ENCODE measurements at regions not wholly inside any gene's neighbourhood (a gene's known extent, or its start where the extent isn't known, plus 50 kb on each side); places are given as distances from the start of the nearest gene placed in this dataset.

GRCh38 chr20:1831096-1831495 is 64.1 kb upstream of the SIRPA start:
- Mint-ChIP-seq H3K4me1 (peaks cover 5 to 17% (median 12%) of the 10 kb centered on the region in 3 donors), H3K4me3 (no peak overlapping the region), H3K9me3 (no peaks in the 10 kb centered on the region), H3K36me3 (no peaks in the 10 kb centered on the region), H3K27ac (peak overlapping the region in 1 of 3 donors; percentile 54), H3K27me3 (peaks cover 6% of the 10 kb centered on the region)

GRCh38 chr20:1830240-1830639 is 65.0 kb upstream of the SIRPA start:
- Mint-ChIP-seq H3K27me3 (peaks cover 6% of the 10 kb centered on the region), H3K27ac (no peak overlapping the region), H3K9me3 (no peaks in the 10 kb centered on the region), H3K4me3 (no peak overlapping the region), H3K4me1 (peaks cover 5 to 17% (median 12%) of the 10 kb centered on the region in 3 donors), H3K36me3 (peaks cover 2% of the 10 kb centered on the region)

- peaks cover 6% of the 10 kb centered on the region for H3K27me3 Mint-ChIP-seq
- peaks cover 5 to 17% (median 12%) of the 10 kb centered on the region in 3 donors for H3K4me1 Mint-ChIP-seq
- H3K4me3 Mint-ChIP-seq = peak overlapping the region in 1 of 4 donors; percentile 72
These were observed 65.7 kb upstream of the SIRPA start for GRCh38 chr20:1829531-1829930.

GRCh38 chr20:1828786-1829131 is 66.4 kb upstream of the SIRPA start:
- peaks cover 4% of the 10 kb centered on the region for H3K27me3 Mint-ChIP-seq
- peaks cover 3% of the 10 kb centered on the region for H3K36me3 Mint-ChIP-seq
- no peak overlapping the region for H3K27ac Mint-ChIP-seq
- peaks cover 5 to 17% (median 12%) of the 10 kb centered on the region in 3 donors for H3K4me1 Mint-ChIP-seq
- peaks cover 0 to 5% (median 1%) of the 10 kb centered on the region in 3 donors for H3K9me3 Mint-ChIP-seq
- no peak overlapping the region for H3K4me3 Mint-ChIP-seq

More at GRCh38 chr20:1829531-1829930, 65.7 kb upstream of the SIRPA start:
- H3K36me3 Mint-ChIP-seq = peaks cover 2% of the 10 kb centered on the region
- no peak overlapping the region for H3K27ac Mint-ChIP-seq
- no peaks in the 10 kb centered on the region for H3K9me3 Mint-ChIP-seq

GRCh38 chr20:1827974-1828785 is 67.0 kb upstream of the SIRPA start:
- Mint-ChIP-seq H3K4me1 (peaks cover 5 to 17% (median 12%) of the 10 kb centered on the region in 3 donors), H3K27ac (no peak overlapping the region), H3K27me3 (peaks cover 4% of the 10 kb centered on the region), H3K9me3 (peaks cover 0 to 9% (median 4%) of the 10 kb centered on the region in 3 donors), H3K4me3 (no peak overlapping the region), H3K36me3 (peaks cover 3% of the 10 kb centered on the region)

GRCh38 chr20:1827510-1827973 is 67.7 kb upstream of the SIRPA start:
- H3K36me3 Mint-ChIP-seq = peaks cover 3% of the 10 kb centered on the region
- peaks cover 1% of the 10 kb centered on the region for H3K27me3 Mint-ChIP-seq
- H3K4me1 Mint-ChIP-seq = peaks cover 5 to 17% (median 12%) of the 10 kb centered on the region in 3 donors
- peak overlapping the region in 1 of 3 donors; percentile 86 for H3K27ac Mint-ChIP-seq
- H3K9me3 Mint-ChIP-seq = peaks cover 0 to 15% (median 4%) of the 10 kb centered on the region in 3 donors
- no peak overlapping the region for H3K4me3 Mint-ChIP-seq

GRCh38 chr20:1825938-1826445 is 69.2 kb upstream of the SIRPA start:
- H3K36me3 Mint-ChIP-seq = peaks cover 5% of the 10 kb centered on the region
- H3K4me3 Mint-ChIP-seq = no peak overlapping the region
- peaks cover 4 to 10% (median 6%) of the 10 kb centered on the region in 3 donors for H3K4me1 Mint-ChIP-seq
- H3K27ac Mint-ChIP-seq = no peak overlapping the region
- H3K27me3 Mint-ChIP-seq = peaks cover 3% of the 10 kb centered on the region
- H3K9me3 Mint-ChIP-seq = peaks cover 4 to 28% (median 5%) of the 10 kb centered on the region in 3 donors

GRCh38 chr20:1825507-1825906 is 69.7 kb upstream of the SIRPA start:
- Mint-ChIP-seq H3K27me3 (peaks cover 3% of the 10 kb centered on the region), H3K4me3 (no peak overlapping the region), H3K9me3 (peaks cover 4 to 29% (median 5%) of the 10 kb centered on the region in 3 donors), H3K27ac (no peak overlapping the region), H3K36me3 (peaks cover 5% of the 10 kb centered on the region), H3K4me1 (peaks cover 4 to 10% (median 6%) of the 10 kb centered on the region in 3 donors)

- Mint-ChIP-seq H3K36me3 (peaks cover 8% of the 10 kb centered on the region), H3K27me3 (peaks cover 3% of the 10 kb centered on the region), H3K4me3 (no peak overlapping the region), H3K27ac (no peak overlapping the region), H3K4me1 (peaks cover 6 to 12% (median 6%) of the 10 kb centered on the region in 3 donors), H3K9me3 (peaks cover 4 to 29% (median 5%) of the 10 kb centered on the region in 3 donors)
These were observed 70.4 kb upstream of the SIRPA start for GRCh38 chr20:1824834-1825233.

GRCh38 chr20:1824181-1824580 is 71.0 kb upstream of the SIRPA start:
- Mint-ChIP-seq H3K4me3 (peak overlapping the region in 1 of 4 donors; percentile 58), H3K27ac (peak overlapping the region in 1 of 3 donors; percentile 86), H3K9me3 (peaks cover 4 to 29% (median 5%) of the 10 kb centered on the region in 3 donors), H3K27me3 (peaks cover 3% of the 10 kb centered on the region), H3K36me3 (peaks cover 8% of the 10 kb centered on the region), H3K4me1 (peaks cover 6 to 8% (median 6%) of the 10 kb centered on the region in 3 donors)

GRCh38 chr20:1823450-1823844 is 71.8 kb upstream of the SIRPA start:
- Mint-ChIP-seq H3K4me1 (peaks cover 5 to 8% (median 6%) of the 10 kb centered on the region in 3 donors), H3K27me3 (peaks cover 3% of the 10 kb centered on the region), H3K9me3 (peaks cover 4 to 29% (median 5%) of the 10 kb centered on the region in 3 donors), H3K36me3 (peaks cover 8% of the 10 kb centered on the region), H3K4me3 (peak overlapping the region in 1 of 4 donors; percentile 79), H3K27ac (peak overlapping the region in 1 of 3 donors; percentile 86)

- Mint-ChIP-seq H3K27me3 (peaks cover 6% of the 10 kb centered on the region), H3K27ac (no peak overlapping the region), H3K36me3 (peaks cover 10% of the 10 kb centered on the region), H3K4me3 (no peak overlapping the region), H3K4me1 (peaks cover 6% of the 10 kb centered on the region in 3 donors), H3K9me3 (peaks cover 4 to 29% (median 5%) of the 10 kb centered on the region in 3 donors)
These were observed 72.4 kb upstream of the SIRPA start for GRCh38 chr20:1822564-1823449.

- Mint-ChIP-seq H3K27ac (no peak overlapping the region), H3K27me3 (peaks cover 7% of the 10 kb centered on the region), H3K9me3 (peaks cover 4 to 29% (median 5%) of the 10 kb centered on the region in 3 donors), H3K4me1 (peaks cover 6 to 13% (median 8%) of the 10 kb centered on the region in 3 donors), H3K4me3 (no peak overlapping the region), H3K36me3 (peaks cover 9% of the 10 kb centered on the region)
These were observed 74.8 kb upstream of the SIRPA start for GRCh38 chr20:1820138-1821079.
